Liver (tissue), 3 donors: ENCODE measurements at regions not wholly inside any gene's neighbourhood (a gene's known extent, or its start where the extent isn't known, plus 50 kb on each side); places are given as distances from the start of the nearest gene placed in this dataset.

ENCODE experiments used
- GABPA ChIP-seq, 2 donors: IDR thresholded peaks in 1 of 2; conservative IDR thresholded peaks in 1 of 2; 2 replicates each; pipeline ENCODE4 v1.6.1; 2016; ENCODE audit warnings: antibody characterized with exemption in 2 of 2, mild to moderate bottlenecking in 1 of 2, moderate library complexity in 1 of 2
- RAD21 ChIP-seq, 2 donors: IDR thresholded peaks; 2 replicates each; pipeline ENCODE4 v1.6.1; 2016; ENCODE audit warnings: antibody characterized with exemption in 2 of 2, mild to moderate bottlenecking in 2 of 2
- SP1 ChIP-seq: IDR thresholded peaks from 2 replicates; pipeline ENCODE4 v1.6.1; 2018; ENCODE audit warnings: antibody characterized with exemption, mild to moderate bottlenecking
- TAF1 ChIP-seq: conservative IDR thresholded peaks from 2 replicates; pipeline ENCODE4 v1.6.1; 2016; ENCODE audit warnings: antibody characterized with exemption, mild to moderate bottlenecking
- YY1 ChIP-seq: IDR thresholded peaks from 2 replicates; pipeline ENCODE4 v1.6.1; 2016; ENCODE audit warnings: antibody characterized with exemption, mild to moderate bottlenecking
- TF ChIP-seq, protein P1 (sequence below): fragments of 150-350 bp; IDR thresholded peaks from 2 replicates; pipeline ENCODE4 v1.5.1; 2017; ENCODE audit warnings: improper control_type of control experiment, low read depth, low read length; ENCODE audit not compliant: missing input control
- TF ChIP-seq, protein P2 (sequence below): IDR thresholded peaks from 2 replicates; pipeline ENCODE4 v1.6.1; 2016; ENCODE audit warnings: antibody characterized with exemption
- TF ChIP-seq, protein P3 (sequence below): IDR thresholded peaks from 2 replicates; pipeline ENCODE4 v1.6.1; 2016; ENCODE audit warnings: antibody characterized with exemption, mild to moderate bottlenecking
- TF ChIP-seq, protein P4 (sequence below): IDR thresholded peaks from 2 replicates; pipeline ENCODE4 v1.6.1; 2016; ENCODE audit warnings: antibody characterized with exemption
- TF ChIP-seq, protein P5 (sequence below): IDR thresholded peaks from 2 replicates; pipeline ENCODE4 v1.6.1; 2016; ENCODE audit warnings: antibody characterized with exemption
- donor health status: healthy.
- donor health status: healthy.

DNA sequence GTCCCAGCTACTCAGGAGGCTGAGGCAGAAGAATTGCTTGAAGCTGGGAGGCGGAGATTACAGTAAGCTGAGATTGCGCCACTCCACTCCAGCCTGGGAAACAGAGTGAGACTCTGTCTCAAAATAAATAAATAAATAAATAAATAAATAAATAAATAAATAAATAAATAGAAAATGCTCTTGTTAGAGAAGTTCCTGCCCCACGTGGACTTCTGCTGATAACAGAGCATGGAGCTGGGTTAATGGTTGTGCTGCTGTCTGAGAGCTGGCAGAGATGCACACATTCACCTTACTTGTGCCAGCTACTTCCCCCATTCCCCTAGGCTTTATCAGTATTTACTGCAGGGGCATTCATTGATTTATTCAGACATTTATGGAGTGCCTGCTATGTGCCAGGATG lies 155.2 kb upstream of the KCNG1 start:
- TF ChIP-seq, protein P1, sequence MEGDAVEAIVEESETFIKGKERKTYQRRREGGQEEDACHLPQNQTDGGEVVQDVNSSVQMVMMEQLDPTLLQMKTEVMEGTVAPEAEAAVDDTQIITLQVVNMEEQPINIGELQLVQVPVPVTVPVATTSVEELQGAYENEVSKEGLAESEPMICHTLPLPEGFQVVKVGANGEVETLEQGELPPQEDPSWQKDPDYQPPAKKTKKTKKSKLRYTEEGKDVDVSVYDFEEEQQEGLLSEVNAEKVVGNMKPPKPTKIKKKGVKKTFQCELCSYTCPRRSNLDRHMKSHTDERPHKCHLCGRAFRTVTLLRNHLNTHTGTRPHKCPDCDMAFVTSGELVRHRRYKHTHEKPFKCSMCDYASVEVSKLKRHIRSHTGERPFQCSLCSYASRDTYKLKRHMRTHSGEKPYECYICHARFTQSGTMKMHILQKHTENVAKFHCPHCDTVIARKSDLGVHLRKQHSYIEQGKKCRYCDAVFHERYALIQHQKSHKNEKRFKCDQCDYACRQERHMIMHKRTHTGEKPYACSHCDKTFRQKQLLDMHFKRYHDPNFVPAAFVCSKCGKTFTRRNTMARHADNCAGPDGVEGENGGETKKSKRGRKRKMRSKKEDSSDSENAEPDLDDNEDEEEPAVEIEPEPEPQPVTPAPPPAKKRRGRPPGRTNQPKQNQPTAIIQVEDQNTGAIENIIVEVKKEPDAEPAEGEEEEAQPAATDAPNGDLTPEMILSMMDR: no peak
- TF ChIP-seq, protein P2, sequence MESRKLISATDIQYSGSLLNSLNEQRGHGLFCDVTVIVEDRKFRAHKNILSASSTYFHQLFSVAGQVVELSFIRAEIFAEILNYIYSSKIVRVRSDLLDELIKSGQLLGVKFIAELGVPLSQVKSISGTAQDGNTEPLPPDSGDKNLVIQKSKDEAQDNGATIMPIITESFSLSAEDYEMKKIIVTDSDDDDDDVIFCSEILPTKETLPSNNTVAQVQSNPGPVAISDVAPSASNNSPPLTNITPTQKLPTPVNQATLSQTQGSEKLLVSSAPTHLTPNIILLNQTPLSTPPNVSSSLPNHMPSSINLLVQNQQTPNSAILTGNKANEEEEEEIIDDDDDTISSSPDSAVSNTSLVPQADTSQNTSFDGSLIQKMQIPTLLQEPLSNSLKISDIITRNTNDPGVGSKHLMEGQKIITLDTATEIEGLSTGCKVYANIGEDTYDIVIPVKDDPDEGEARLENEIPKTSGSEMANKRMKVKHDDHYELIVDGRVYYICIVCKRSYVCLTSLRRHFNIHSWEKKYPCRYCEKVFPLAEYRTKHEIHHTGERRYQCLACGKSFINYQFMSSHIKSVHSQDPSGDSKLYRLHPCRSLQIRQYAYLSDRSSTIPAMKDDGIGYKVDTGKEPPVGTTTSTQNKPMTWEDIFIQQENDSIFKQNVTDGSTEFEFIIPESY: no peak
- TF ChIP-seq, protein P3, sequence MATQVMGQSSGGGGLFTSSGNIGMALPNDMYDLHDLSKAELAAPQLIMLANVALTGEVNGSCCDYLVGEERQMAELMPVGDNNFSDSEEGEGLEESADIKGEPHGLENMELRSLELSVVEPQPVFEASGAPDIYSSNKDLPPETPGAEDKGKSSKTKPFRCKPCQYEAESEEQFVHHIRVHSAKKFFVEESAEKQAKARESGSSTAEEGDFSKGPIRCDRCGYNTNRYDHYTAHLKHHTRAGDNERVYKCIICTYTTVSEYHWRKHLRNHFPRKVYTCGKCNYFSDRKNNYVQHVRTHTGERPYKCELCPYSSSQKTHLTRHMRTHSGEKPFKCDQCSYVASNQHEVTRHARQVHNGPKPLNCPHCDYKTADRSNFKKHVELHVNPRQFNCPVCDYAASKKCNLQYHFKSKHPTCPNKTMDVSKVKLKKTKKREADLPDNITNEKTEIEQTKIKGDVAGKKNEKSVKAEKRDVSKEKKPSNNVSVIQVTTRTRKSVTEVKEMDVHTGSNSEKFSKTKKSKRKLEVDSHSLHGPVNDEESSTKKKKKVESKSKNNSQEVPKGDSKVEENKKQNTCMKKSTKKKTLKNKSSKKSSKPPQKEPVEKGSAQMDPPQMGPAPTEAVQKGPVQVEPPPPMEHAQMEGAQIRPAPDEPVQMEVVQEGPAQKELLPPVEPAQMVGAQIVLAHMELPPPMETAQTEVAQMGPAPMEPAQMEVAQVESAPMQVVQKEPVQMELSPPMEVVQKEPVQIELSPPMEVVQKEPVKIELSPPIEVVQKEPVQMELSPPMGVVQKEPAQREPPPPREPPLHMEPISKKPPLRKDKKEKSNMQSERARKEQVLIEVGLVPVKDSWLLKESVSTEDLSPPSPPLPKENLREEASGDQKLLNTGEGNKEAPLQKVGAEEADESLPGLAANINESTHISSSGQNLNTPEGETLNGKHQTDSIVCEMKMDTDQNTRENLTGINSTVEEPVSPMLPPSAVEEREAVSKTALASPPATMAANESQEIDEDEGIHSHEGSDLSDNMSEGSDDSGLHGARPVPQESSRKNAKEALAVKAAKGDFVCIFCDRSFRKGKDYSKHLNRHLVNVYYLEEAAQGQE: no peak
- TF ChIP-seq YY1 (no peak), RAD21 (IDR thresholded peaks at IDR 0.05) (no peak), TAF1 (no peak), SP1 (no peak), GABPA (IDR thresholded peaks at IDR 0.05 in 1 of 2, conservative IDR thresholded peaks at IDR 0.05 in 1 of 2) (no peak)
- TF ChIP-seq, protein P4, sequence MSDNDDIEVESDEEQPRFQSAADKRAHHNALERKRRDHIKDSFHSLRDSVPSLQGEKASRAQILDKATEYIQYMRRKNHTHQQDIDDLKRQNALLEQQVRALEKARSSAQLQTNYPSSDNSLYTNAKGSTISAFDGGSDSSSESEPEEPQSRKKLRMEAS: no peak
- TF ChIP-seq, protein P5, sequence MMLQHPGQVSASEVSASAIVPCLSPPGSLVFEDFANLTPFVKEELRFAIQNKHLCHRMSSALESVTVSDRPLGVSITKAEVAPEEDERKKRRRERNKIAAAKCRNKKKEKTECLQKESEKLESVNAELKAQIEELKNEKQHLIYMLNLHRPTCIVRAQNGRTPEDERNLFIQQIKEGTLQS: no peak
